PC-3 (cell line): ENCODE measurements at regions not wholly inside any gene's neighbourhood (a gene's known extent, or its start where the extent isn't known, plus 50 kb on each side); places are given as distances from the start of the nearest gene placed in this dataset.

Experiments used
- CTCF ChIP-seq: fragments of 300-600 bp; sonication (generic); conservative IDR thresholded peaks from 2 replicates; pipeline ENCODE4 v1.5.1; 2017; ENCODE audit warnings: antibody characterized with exemption, low read depth, mild to moderate bottlenecking, low read length
- EZH2 ChIP-seq: fragments of 300-600 bp; sonication (generic); IDR thresholded peaks from one replicate; pipeline ENCODE4 v1.6.1; 2017; ENCODE audit warnings: antibody characterized with exemption, mild to moderate bottlenecking, low read length; ENCODE audit not compliant: unreplicated experiment

GRCh38 chr5:62066761-62067277 is 239.2 kb upstream of the KIF2A start:
- TF ChIP-seq CTCF (no peak), EZH2 (no peak)
